NCI-H128 (cell line): ENCODE measurements at regions not wholly inside any gene's neighbourhood (a gene's known extent, or its start where the extent isn't known, plus 50 kb on each side); places are given as distances from the start of the nearest gene placed in this dataset.
"Not testable (repeated sequence)": the region's sequence is repeated elsewhere in the genome, so short reads cannot be mapped to it uniquely, and the experiment has no call there.

Source experiments
- DNase-seq: peaks from one replicate; lab custom pipeline; 2025; ENCODE audit not compliant: unreplicated experiment; lab: John Stamatoyannopoulos, UW

GRCh38 chr12:75710361-75711069, 199.1 kb upstream of the KRR1 start:
- no peak for DNase-seq

- DNase-seq, result no peak
Measured at GRCh38 chr12:75709503-75709902, 198.1 kb upstream of the KRR1 start.

GRCh38 chr12:75708802-75709201, 197.4 kb upstream of the KRR1 start:
- DNase-seq, result no peak

GRCh38 chr12:75707983-75708382, 196.6 kb upstream of the KRR1 start:
- no peak for DNase-seq

GRCh38 chr12:75706786-75707605, 195.6 kb upstream of the KRR1 start:
- no peak for DNase-seq

GRCh38 chr12:75705749-75706711, 194.6 kb upstream of the KRR1 start:
- DNase-seq, result no peak

GRCh38 chr12:75704664-75705063, 193.3 kb upstream of the KRR1 start:
- no peak for DNase-seq

- DNase-seq, result no peak
Measured at GRCh38 chr12:75704208-75704607, 192.8 kb upstream of the KRR1 start.

- no peak for DNase-seq
Measured at GRCh38 chr12:75703131-75703530, 191.7 kb upstream of the KRR1 start.

- DNase-seq, result no peak
Measured at GRCh38 chr12:75702477-75703093, 191.2 kb upstream of the KRR1 start.

GRCh38 chr12:75701859-75702258, 190.4 kb upstream of the KRR1 start:
- DNase-seq, result no peak

GRCh38 chr12:75699728-75700496, 188.5 kb upstream of the KRR1 start:
- no peak for DNase-seq

- DNase-seq, result no peak
Measured at GRCh38 chr12:75699251-75699650, 187.8 kb upstream of the KRR1 start.

GRCh38 chr12:75698052-75698451, 186.6 kb upstream of the KRR1 start:
- DNase-seq, result no peak

GRCh38 chr12:75695926-75696325, 184.5 kb upstream of the KRR1 start:
- DNase-seq, result no peak

- no peak for DNase-seq
Measured at GRCh38 chr12:75694534-75695268, 183.3 kb upstream of the KRR1 start.

GRCh38 chr12:75692876-75693275, 181.5 kb upstream of the KRR1 start:
- no peak for DNase-seq

GRCh38 chr12:75690296-75690955, 179.0 kb upstream of the KRR1 start:
- no peak for DNase-seq

- DNase-seq, result not testable (repeated sequence)
Measured at GRCh38 chr12:75686233-75686632, 174.8 kb upstream of the KRR1 start.
